ENCODE measurements at regions not wholly inside any gene's neighbourhood (a gene's known extent, or its start where the extent isn't known, plus 50 kb on each side); places are given as distances from the start of the nearest gene placed in this dataset.

DNA sequence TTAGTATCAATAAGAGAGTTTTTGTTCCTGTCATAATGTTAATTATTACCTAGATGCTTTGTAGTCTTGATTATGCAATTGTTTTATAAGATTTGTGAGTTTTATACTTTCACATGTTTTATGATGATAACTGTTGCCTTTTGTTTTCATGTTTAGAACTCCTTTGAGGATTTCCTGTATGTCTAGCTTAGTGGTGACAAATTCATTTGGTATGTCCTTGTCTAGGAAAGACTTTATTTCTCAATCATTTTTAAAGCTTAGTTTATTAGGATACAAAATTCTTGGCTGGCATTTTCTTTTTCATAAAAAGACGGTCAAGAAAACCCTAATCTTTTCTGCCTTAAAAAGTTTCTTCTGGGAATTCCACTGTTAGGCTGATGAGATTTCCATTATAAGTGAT is 849.9 kb upstream of the EYS start:
- no peak for TF ChIP-seq CTCF (IDR thresholded peaks at IDR 0.05; ENCODE audit: poor library complexity)
- no peak for TF ChIP-seq EZH2 (IDR thresholded peaks at IDR 0.05; ENCODE audit: borderline replicate concordance)
- TF ChIP-seq EZH2phosphoT487 (IDR thresholded peaks at IDR 0.05; ENCODE audit: low read depth, severe bottlenecking, unreplicated experiment) = no peak

Measured in hepatocyte (in vitro differentiated cells).